GM21526 (cell line): ENCODE measurements at regions not wholly inside any gene's neighbourhood (a gene's known extent, or its start where the extent isn't known, plus 50 kb on each side); places are given as distances from the start of the nearest gene placed in this dataset.
"Not testable (repeated sequence)": the region's sequence is repeated elsewhere in the genome, so short reads cannot be mapped to it uniquely, and the experiment has no call there.

Experiments used
- ATAC-seq: cut with Tn5 transposase; IDR thresholded peaks from one replicate; pipeline ENCODE4 v1.9.1; 2021; ENCODE audit warnings: moderate library complexity; ENCODE audit not compliant: unreplicated experiment, low FRiP score

DNA sequence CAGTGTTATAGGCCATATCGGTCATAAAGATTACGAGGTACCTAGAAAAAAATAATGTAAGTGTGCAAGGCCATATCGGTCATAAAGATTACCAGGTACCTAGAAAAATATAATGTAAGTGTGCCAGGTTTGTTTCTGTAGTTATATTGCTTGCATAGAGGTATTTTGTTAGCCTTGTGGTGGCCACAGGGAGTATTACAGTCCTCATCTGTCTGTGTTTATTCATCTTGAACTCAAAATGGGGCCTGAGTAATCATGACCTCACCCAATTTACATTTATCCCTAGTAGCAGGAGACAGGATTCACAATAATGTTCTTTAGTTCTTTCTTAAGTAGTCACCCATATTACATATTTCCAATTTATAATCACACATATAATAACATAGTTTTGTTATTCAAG is 459.7 kb downstream of the MID1IP1 start:
- ATAC-seq = no peak

- ATAC-seq = no peak
Measured at GRCh38 chrX:39261446-39262147, 460.3 kb downstream of the MID1IP1 start.

- ATAC-seq = no peak
Measured at GRCh38 chrX:39262641-39263040, 461.4 kb downstream of the MID1IP1 start.

- ATAC-seq = no peak
Measured at GRCh38 chrX:39264023-39264422, 462.8 kb downstream of the MID1IP1 start.

DNA sequence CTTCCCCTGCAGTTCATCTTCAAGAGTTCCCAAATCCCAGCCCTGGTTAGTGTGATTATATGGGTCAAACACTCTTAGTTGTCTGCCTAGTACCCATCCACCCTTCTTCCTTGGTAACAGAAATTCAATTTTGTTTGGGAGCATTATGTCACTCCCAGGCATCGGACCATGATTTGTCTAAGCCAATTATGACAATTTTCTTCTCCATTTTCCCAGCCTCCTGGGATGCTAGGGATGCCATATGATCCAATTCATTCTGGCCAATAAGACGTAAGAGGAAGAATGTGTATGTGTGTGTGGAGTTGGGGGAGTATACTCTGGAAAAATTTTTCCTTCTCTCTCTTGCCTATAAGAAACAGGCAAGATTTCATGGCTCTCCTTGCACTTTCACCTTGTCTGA is 465.9 kb downstream of the MID1IP1 start:
- no peak for ATAC-seq

- ATAC-seq = no peak
Measured at GRCh38 chrX:39268207-39268606, 466.9 kb downstream of the MID1IP1 start.

DNA sequence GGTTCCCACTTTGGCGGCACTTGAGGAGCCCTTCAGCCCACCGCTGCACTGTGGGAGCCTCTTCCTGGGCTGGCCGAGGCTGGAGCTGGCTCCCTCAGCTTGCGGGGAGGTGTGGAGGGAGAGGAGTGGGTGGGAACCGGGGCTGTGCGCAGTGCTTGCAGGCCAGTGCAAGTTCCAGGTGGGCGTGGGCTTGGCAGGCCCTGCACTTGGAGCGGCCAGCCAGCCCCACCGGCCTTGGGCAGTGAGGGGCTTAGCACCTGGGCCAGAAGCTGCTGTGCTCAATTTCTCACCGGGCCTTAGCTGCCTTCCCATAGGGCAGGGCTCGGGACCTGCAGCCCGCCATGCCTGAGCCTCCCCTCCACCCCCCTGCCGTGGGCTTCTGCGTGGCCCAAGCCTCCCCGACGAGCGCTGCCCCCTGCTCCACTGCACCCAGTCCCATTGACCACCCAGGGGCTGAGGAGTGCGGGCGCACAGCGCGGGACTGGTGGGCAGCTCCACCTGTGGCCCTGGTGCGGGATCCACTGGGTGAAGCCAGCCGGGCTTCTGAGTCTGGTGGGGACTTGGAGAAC is 474.3 kb downstream of the MID1IP1 start:
- no peak for ATAC-seq

DNA sequence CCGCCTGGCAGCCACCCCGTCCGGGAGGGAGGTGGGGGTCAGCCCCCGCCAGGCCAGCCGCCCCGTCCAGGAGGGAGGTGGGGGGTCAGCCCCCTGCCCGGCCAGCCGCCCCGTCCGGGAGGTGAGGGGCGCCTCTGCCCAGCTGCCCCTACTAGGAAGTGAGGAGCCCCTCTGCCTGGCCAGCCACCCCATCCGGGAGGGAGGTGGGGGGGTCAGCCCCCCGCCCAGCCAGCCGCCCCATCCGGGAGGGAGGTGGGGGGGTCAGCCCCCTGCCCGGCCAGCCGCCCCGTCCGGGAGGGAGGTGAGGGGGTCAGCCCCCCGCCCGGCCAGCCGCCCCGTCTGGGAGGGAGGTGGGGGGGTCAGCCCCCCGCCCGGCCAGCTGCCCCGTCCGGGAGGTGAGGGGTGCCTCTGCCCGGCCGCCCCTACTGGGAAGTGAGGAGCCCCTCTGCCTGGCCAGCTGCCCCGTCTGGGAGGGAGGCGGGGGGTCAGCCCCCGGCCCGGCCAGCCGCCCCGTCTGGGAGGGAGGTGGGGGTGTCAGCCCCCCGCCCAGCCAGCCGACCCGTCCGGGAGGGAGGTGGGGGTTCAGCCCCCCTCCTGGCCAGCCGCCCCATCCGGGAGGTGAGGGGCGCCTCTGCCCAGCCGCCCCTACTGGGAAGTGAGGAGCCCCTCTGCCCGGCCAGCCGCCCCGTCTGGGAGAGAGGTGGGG is 476.6 kb downstream of the MID1IP1 start:
- ATAC-seq = not testable (repeated sequence)

- no peak for ATAC-seq
Measured at GRCh38 chrX:39283239-39283638, 482.0 kb downstream of the MID1IP1 start.

DNA sequence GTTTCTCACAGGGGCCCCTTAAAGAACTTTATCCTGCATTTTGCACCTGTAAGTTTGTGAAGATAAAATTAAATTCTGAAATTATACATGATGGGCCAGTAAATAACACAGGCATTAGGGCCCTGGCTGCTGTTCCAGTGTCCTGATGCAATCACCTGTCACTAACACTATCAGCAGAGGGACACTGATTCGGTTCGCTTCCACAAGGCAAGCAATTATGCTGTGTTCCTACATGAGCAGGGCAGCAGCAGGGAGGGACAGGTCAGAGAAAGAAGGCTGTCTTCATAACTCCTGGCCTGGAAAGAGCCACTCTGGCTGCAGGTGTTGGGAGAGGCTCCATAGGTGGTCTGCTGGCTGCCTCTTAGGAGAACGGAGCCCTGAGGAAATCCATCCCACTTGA is 487.3 kb downstream of the MID1IP1 start:
- ATAC-seq = no peak

DNA sequence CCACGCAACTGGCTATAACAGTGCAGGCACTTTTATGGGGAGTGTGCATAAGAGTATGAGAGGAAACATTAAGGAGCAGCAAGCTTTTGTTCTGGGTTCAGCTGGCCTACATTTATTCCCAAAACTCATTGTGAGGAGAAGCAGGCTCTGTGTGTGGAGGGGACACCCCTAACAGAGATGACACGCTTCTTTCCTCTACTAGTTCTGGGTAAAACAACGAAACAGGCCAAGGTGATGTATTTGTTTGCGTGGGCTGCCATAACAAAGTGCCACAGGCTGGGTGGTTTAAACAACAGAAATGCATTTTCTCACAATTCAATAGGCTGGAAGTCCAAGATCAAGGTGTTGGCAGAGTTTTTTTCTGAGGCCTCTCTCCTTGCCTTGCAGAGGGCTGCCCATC is 488.6 kb downstream of the MID1IP1 start:
- ATAC-seq = no peak

DNA sequence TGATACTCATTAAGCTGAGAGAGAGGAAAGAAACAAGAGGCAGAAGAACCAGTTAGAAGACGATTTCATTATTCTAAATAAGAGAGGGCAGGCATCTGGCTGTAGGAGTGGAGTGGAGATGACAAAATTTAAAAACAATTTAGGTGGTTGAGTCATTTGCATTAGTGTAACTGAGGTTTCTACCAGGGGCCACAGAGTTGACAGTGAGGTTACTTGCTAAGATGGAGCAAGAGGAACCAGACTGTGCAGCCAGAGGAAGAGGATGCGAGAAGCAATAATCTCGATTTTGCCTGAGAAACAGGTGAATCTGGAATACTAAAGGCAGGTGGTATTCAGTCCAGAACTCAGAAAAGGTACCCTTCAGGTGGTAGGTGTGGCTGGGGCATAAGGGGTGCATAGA is 491.9 kb downstream of the MID1IP1 start:
- no peak for ATAC-seq

DNA sequence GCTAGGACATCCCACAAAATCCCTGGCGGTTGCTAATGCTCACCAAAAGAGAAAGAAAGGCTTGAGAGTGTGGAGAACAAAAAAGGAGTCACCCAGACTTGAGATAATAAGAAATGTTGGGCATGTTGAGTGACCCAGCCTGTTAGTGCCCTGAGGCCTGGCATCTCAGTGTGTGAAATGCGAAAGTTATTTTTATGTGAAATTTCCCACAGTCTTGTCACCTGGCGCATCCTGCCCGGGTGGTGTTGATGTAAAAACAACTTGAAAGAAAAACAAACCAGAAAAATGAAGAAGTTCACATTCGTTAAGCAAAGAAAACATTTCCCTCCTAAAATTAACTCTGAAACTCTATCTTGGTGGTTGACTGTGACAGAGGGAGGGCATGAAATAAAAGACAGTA is 495.2 kb downstream of the MID1IP1 start:
- no peak for ATAC-seq

DNA sequence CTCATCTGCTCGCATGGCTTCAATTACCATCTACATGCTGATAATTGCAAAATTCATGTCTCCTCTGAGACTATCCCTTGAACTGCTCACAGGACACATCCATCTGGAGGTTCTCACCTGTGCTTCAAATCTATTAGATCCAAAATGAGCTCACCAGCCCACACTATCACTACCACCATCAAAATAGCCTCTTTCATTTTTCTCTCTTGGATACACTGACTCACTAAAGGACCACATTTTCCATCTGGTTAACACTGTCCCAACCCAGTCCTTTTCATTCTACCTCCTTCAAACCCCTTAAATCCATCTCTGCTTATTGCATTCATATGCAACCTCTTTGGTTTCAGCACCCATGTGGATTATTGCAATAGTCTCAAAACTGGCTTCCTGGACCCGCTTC is 497.6 kb downstream of the MID1IP1 start:
- ATAC-seq = no peak

- no peak for ATAC-seq
Measured at GRCh38 chrX:39299615-39300014, 498.4 kb downstream of the MID1IP1 start.

- no peak for ATAC-seq
Measured at GRCh38 chrX:39301036-39301435, 499.8 kb downstream of the MID1IP1 start.

DNA sequence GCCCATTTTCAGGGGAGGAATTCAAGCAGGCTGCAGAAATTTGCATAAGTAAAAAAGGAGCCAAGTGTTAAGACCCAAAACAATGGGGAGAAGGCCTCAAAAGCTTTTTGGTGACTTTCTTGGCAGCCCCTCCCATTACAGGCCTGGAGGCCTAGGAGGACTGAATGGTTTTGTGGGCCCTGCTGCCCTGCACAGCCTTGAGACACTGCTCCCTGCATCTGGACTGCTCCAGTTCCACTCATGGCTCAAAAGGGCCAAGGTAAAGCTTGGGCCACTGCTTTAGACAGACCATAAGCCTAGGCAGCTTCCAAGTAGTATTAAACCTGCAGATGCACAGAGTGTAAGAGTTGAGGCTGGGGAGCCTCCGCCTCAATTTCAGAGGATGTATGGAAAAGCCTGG is 501.6 kb downstream of the MID1IP1 start:
- ATAC-seq = no peak

- ATAC-seq = no peak
Measured at GRCh38 chrX:39304746-39305145, 503.5 kb downstream of the MID1IP1 start.

DNA sequence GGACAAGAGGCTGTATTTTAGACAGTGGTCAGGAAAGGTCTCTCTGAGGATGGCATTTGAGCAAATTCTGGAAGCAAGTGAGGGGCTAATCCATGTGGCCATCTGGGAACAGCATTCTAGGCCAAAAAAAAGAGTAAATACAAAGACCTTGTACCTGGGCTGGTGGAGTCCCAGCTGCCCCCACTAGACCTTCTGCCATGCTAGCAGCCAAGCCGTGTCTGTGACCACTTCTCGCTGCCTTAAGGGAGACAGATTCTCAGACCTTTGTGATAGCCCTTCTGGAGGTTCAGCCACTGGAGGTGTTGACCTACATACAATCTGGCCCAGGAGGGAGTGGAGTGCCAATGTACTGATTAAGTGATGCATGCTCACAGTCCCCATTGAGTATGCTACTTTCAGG is 506.2 kb downstream of the MID1IP1 start:
- no peak for ATAC-seq

DNA sequence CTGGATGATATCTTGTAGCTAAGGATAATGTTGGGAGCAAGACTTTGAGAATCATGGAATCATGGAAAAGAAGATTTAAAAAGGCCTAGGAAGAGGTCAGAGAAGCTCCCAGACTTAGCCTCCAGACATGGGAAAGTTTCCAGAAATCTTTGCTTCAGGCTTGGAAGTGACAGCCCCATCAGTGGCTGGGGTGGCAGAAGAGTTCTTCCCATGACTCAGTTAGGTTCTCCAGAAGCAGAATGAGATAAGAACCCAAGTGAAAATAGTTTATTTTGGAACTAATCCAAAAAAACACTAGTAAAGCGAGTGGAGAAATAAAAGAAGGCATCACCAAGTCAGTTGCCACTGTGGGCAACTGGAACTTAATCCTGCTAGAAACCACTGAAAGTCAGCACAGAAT is 506.9 kb downstream of the MID1IP1 start:
- ATAC-seq = no peak

GRCh38 chrX:39309018-39309635 is 507.9 kb downstream of the MID1IP1 start:
- no peak for ATAC-seq
